GM12872 (cell line): ENCODE measurements at regions not wholly inside any gene's neighbourhood (a gene's known extent, or its start where the extent isn't known, plus 50 kb on each side); places are given as distances from the start of the nearest gene placed in this dataset.

Source experiments
- CTCF ChIP-seq: IDR thresholded peaks from 3 replicates; pipeline ENCODE4 v1.5.1; 2011; ENCODE audit warnings: low read depth, mild to moderate bottlenecking, low read length, moderate library complexity; ENCODE audit not compliant: insufficient read depth

GRCh38 chr3:87977765-87978164, 81.0 kb downstream of the CGGBP1 start:
- no peak for TF ChIP-seq CTCF

- TF ChIP-seq CTCF, result no peak
These were observed 83.1 kb downstream of the CGGBP1 start for GRCh38 chr3:87975716-87976115.

GRCh38 chr3:87973906-87974305, 84.9 kb downstream of the CGGBP1 start:
- no peak for TF ChIP-seq CTCF

GRCh38 chr3:87969620-87970019, 89.2 kb downstream of the CGGBP1 start:
- no peak for TF ChIP-seq CTCF

- TF ChIP-seq CTCF, result no peak
These were observed 90.1 kb downstream of the CGGBP1 start for GRCh38 chr3:87968668-87969067.

- no peak for TF ChIP-seq CTCF
These were observed 100.5 kb downstream of the CGGBP1 start for GRCh38 chr3:87958289-87958688.

GRCh38 chr3:87957575-87957974, 101.2 kb downstream of the CGGBP1 start:
- no peak for TF ChIP-seq CTCF

- no peak for TF ChIP-seq CTCF
These were observed 109.0 kb downstream of the CGGBP1 start for GRCh38 chr3:87949879-87950208.
